ENCODE measurements at regions not wholly inside any gene's neighbourhood (a gene's known extent, or its start where the extent isn't known, plus 50 kb on each side); places are given as distances from the start of the nearest gene placed in this dataset.

DNA sequence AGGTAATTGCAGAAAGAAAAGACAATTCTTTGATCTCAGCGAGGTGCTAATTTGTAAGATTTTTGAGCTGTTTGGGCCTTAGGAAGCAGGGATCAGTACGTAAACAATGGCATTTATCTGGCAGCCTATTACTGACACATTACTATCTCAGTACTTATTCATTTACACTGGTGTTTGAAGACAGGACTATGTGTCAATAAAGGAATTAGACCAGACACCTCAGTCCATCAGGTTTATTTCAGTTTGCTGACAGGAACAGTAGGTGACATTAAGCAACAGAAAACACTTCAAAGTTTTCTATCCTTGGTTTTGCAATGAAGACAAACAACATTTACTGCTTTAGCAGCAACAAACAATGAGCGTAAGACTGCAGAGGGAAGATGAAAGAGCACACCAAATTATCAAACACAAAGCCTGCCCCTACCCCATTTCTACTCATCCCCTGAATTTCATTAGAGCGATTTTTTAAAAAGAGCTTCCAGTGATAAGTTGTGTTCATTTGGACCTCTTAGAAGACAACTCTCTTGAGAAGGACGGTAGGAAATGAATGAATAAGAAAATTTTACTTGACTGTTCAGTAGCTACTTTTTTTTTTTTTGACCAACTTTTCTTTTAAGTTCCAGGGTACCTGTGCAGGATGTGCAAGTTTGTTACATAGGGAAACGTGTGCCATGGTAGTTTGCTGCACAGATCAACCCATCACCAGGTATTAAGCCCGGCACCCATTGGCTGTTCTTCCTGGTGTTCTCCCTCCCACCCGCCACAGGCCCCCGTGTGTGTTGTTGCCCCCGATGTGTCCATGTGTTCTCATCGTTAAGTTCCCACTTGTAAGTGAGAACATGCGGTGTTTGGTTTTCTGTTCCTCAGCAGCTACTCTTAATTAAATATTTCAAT lies 138.8 kb downstream of the DKK1 start:
- H3K27ac ChIP-seq, result no peak overlapping the region
- no peaks in the 10 kb centered on the region for H3K36me3 ChIP-seq
- H3K27me3 ChIP-seq, result no peaks in the 10 kb centered on the region
- in situ Hi-C loops (cut with MboI; ENCODE audit: low pct_ligation_motif_present in 1 of 4, low pct_unique_long_range_greater_than_20kb in 1 of 4, low sequenced_read_pairs in 3 of 4), result no loop called here
- no peak for TF ChIP-seq POLR2A (IDR thresholded peaks at IDR 0.05)
- TF ChIP-seq, protein P1, sequence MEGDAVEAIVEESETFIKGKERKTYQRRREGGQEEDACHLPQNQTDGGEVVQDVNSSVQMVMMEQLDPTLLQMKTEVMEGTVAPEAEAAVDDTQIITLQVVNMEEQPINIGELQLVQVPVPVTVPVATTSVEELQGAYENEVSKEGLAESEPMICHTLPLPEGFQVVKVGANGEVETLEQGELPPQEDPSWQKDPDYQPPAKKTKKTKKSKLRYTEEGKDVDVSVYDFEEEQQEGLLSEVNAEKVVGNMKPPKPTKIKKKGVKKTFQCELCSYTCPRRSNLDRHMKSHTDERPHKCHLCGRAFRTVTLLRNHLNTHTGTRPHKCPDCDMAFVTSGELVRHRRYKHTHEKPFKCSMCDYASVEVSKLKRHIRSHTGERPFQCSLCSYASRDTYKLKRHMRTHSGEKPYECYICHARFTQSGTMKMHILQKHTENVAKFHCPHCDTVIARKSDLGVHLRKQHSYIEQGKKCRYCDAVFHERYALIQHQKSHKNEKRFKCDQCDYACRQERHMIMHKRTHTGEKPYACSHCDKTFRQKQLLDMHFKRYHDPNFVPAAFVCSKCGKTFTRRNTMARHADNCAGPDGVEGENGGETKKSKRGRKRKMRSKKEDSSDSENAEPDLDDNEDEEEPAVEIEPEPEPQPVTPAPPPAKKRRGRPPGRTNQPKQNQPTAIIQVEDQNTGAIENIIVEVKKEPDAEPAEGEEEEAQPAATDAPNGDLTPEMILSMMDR (IDR thresholded peaks at IDR 0.05), result no peak
- no peak for TF ChIP-seq POLR2AphosphoS5 (IDR thresholded peaks at IDR 0.05)
- no peak for TF ChIP-seq EP300 (IDR thresholded peaks at IDR 0.05; ENCODE audit: low read depth)
- intact Hi-C loops (cut with DNase I; ENCODE audit: low total_unique reads), result no loop called here
- no peaks in the 10 kb centered on the region for H3K9me3 ChIP-seq
- WGBS, 2 donors (ENCODE audit: low coverage in 1 of 2), result 57 to 62% methylated on average over 10 to 12 of the region's 12 CpGs
- H3K4me3 ChIP-seq, result no peak overlapping the region
- H3K4me1 ChIP-seq, result no peaks in the 10 kb centered on the region
- no peak for DNase-seq

DNA sequence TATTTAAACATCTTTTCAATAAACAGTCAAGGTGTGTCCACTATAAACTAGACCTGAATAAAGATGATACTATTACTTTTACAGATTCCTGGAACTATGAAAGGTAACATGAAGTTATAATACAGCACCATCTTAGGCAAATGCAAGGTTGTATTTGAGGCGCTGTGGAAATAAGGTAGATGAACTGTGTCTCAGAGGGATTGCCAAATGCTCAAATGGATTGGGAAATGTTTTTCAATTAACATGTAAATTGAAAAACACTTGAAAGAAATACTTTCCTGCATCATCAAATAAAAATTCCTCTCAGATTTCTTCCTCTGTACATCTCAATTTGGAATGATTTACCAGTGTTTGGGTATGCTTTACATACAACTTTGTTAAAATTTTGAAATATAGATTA lies 139.4 kb downstream of the DKK1 start:
- no peaks in the 10 kb centered on the region for H3K9me3 ChIP-seq
- no peak overlapping the region for H3K27ac ChIP-seq
- no peak overlapping the region for H3K4me3 ChIP-seq
- H3K4me1 ChIP-seq, result no peaks in the 10 kb centered on the region
- no peaks in the 10 kb centered on the region for H3K36me3 ChIP-seq
- 88 to 100% methylated on average over 1 of the region's 1 CpG for WGBS, 2 donors (ENCODE audit: low coverage in 1 of 2)
- no peak for DNase-seq
- in situ Hi-C loops (cut with MboI; ENCODE audit: low pct_ligation_motif_present in 1 of 4, low pct_unique_long_range_greater_than_20kb in 1 of 4, low sequenced_read_pairs in 3 of 4) (no loop called here), intact Hi-C loops (cut with DNase I; ENCODE audit: low total_unique reads) (no loop called here)
- H3K27me3 ChIP-seq, result no peaks in the 10 kb centered on the region
- TF ChIP-seq, protein P1 (IDR thresholded peaks at IDR 0.05), result no peak
- TF ChIP-seq EP300 (IDR thresholded peaks at IDR 0.05; ENCODE audit: low read depth) (no peak), POLR2A (IDR thresholded peaks at IDR 0.05) (no peak), POLR2AphosphoS5 (IDR thresholded peaks at IDR 0.05) (no peak)

DNA sequence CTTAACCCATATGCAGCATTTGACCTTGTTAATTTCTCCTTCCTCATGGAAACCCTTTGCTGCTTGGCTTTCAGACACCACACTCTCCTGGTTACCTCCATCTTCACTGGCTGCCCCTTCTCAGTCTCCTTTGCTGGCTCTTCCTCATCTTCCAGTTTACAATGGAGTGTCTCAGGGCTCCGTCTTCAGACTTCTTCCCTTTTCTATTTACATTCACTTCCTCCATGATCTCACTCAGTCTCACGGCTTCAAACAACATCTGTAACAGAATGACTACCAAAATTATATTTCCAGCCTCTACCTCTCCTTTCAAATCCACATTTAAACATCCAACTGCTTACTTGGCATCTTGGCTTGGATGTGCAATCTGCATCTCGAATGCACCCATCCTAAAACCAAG lies 140.4 kb downstream of the DKK1 start:
- WGBS, 2 donors (ENCODE audit: low coverage in 1 of 2), result 56 to 58% methylated on average over 1 to 3 of the region's 3 CpGs
- Histone ChIP-seq H3K27me3 (no peaks in the 10 kb centered on the region), H3K4me1 (no peaks in the 10 kb centered on the region), H3K9me3 (no peaks in the 10 kb centered on the region), H3K4me3 (no peak overlapping the region), H3K36me3 (no peaks in the 10 kb centered on the region), H3K27ac (no peak overlapping the region)
- in situ Hi-C loops (cut with MboI; ENCODE audit: low pct_ligation_motif_present in 1 of 4, low pct_unique_long_range_greater_than_20kb in 1 of 4, low sequenced_read_pairs in 3 of 4), result no loop called here
- no peak for DNase-seq
- intact Hi-C loops (cut with DNase I; ENCODE audit: low total_unique reads), result no loop called here
- no peak for TF ChIP-seq EP300 (IDR thresholded peaks at IDR 0.05; ENCODE audit: low read depth)
- TF ChIP-seq POLR2A (IDR thresholded peaks at IDR 0.05), result no peak
- TF ChIP-seq, protein P1 (IDR thresholded peaks at IDR 0.05), result no peak

DNA sequence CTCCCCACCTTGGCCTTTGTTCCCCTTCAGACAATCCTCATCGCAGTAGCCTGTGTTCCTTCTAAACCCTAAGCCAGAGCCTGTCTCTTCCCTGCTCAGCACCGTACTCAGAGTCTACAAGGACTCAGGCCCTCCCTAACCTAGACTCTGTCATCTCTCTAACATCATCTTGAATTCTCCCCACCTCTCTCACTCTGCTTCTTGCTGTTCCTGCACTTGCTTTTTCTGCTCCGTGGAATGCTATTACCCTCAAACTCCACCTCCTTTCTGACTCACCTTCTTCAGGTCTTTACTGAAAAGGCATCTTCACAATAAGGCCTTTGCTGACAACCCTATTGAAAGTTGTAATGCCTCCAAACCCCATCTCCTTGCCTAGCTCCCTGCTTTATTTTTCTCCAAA lies 141.0 kb downstream of the DKK1 start:
- Histone ChIP-seq H3K27me3 (no peaks in the 10 kb centered on the region), H3K9me3 (no peaks in the 10 kb centered on the region), H3K4me1 (no peaks in the 10 kb centered on the region), H3K4me3 (no peak overlapping the region), H3K27ac (no peak overlapping the region), H3K36me3 (no peaks in the 10 kb centered on the region)
- TF ChIP-seq POLR2AphosphoS5 (IDR thresholded peaks at IDR 0.05), result no peak
- TF ChIP-seq, protein P1 (IDR thresholded peaks at IDR 0.05), result no peak
- no peak for TF ChIP-seq POLR2A (IDR thresholded peaks at IDR 0.05)
- TF ChIP-seq EP300 (IDR thresholded peaks at IDR 0.05; ENCODE audit: low read depth), result no peak
- 48 to 59% methylated on average over 2 to 3 of the region's 3 CpGs for WGBS, 2 donors (ENCODE audit: low coverage in 1 of 2)
- DNase-seq, result no peak
- intact Hi-C loops (cut with DNase I; ENCODE audit: low total_unique reads) (no loop called here), in situ Hi-C loops (cut with MboI; ENCODE audit: low pct_ligation_motif_present in 1 of 4, low pct_unique_long_range_greater_than_20kb in 1 of 4, low sequenced_read_pairs in 3 of 4) (no loop called here)

Data from transverse colon (tissue), 4 donors.